T-helper 1 cell (primary cell): ENCODE measurements at regions not wholly inside any gene's neighbourhood (a gene's known extent, or its start where the extent isn't known, plus 50 kb on each side); places are given as distances from the start of the nearest gene placed in this dataset.
"Not testable (repeated sequence)": the region's sequence is repeated elsewhere in the genome, so short reads cannot be mapped to it uniquely, and the experiment has no call there.

Experiments used
- DNase-seq, 5 donors: peaks; one replicate each; pipeline ENCODE4 v3.0.0-alpha.2; 2012 to 2020

GRCh38 chr7:79775911-79776310, 322.4 kb upstream of the MAGI2 start:
- no peak for DNase-seq

GRCh38 chr7:79774150-79774549, 320.7 kb upstream of the MAGI2 start:
- no peak for DNase-seq

GRCh38 chr7:79770970-79771369, 317.5 kb upstream of the MAGI2 start:
- no peak for DNase-seq

GRCh38 chr7:79770063-79770462, 316.6 kb upstream of the MAGI2 start:
- no peak for DNase-seq

GRCh38 chr7:79767876-79768560, 314.6 kb upstream of the MAGI2 start:
- not testable (repeated sequence) for DNase-seq

- not testable (repeated sequence) for DNase-seq
Measured at GRCh38 chr7:79767192-79767591, 313.7 kb upstream of the MAGI2 start.

GRCh38 chr7:79761876-79762429, 308.5 kb upstream of the MAGI2 start:
- DNase-seq: no peak

- DNase-seq: not testable (repeated sequence)
Measured at GRCh38 chr7:79750941-79751340, 297.5 kb upstream of the MAGI2 start.

GRCh38 chr7:79749856-79750255, 296.4 kb upstream of the MAGI2 start:
- no peak for DNase-seq

GRCh38 chr7:79741684-79742083, 288.2 kb upstream of the MAGI2 start:
- DNase-seq: no peak

GRCh38 chr7:79740076-79740475, 286.6 kb upstream of the MAGI2 start:
- DNase-seq: no peak

GRCh38 chr7:79739036-79739709, 285.7 kb upstream of the MAGI2 start:
- DNase-seq: not testable (repeated sequence)

GRCh38 chr7:79736418-79736817, 283.0 kb upstream of the MAGI2 start:
- DNase-seq: no peak

GRCh38 chr7:79735012-79735411, 281.5 kb upstream of the MAGI2 start:
- DNase-seq: no peak

GRCh38 chr7:79734181-79734580, 280.7 kb upstream of the MAGI2 start:
- no peak for DNase-seq

- no peak for DNase-seq
Measured at GRCh38 chr7:79732535-79732934, 279.1 kb upstream of the MAGI2 start.

- no peak for DNase-seq
Measured at GRCh38 chr7:79730971-79731370, 277.5 kb upstream of the MAGI2 start.

- DNase-seq: no peak
Measured at GRCh38 chr7:79723833-79724618, 270.6 kb upstream of the MAGI2 start.

GRCh38 chr7:79722217-79722616, 268.8 kb upstream of the MAGI2 start:
- no peak for DNase-seq

GRCh38 chr7:79719216-79719615, 265.7 kb upstream of the MAGI2 start:
- no peak for DNase-seq

GRCh38 chr7:79716329-79716728, 262.9 kb upstream of the MAGI2 start:
- no peak for DNase-seq

GRCh38 chr7:79714081-79714480, 260.6 kb upstream of the MAGI2 start:
- DNase-seq: no peak

GRCh38 chr7:79713276-79713675, 259.8 kb upstream of the MAGI2 start:
- no peak for DNase-seq
